Gastroesophageal sphincter (tissue), 4 donors: ENCODE measurements at regions not wholly inside any gene's neighbourhood (a gene's known extent, or its start where the extent isn't known, plus 50 kb on each side); places are given as distances from the start of the nearest gene placed in this dataset.

Experiments
- ATAC-seq: fragments of 150-250 bp; one replicate; pipeline ENCODE4 v1.9.1; 2016; ENCODE audit warnings: mild to moderate bottlenecking, moderate library complexity
- H3K27ac ChIP-seq, 4 donors: fragments of 200-600 bp; sonication (generic) in 3 of 4; 1 replicate in 3 of 4; 2 replicates in 1 of 4; pipeline ENCODE4 v1.5.1; 2016 to 2019
- H3K27me3 ChIP-seq: fragments of 200-600 bp; sonication (generic); one replicate; pipeline ENCODE4 v1.5.1; 2019
- H3K36me3 ChIP-seq, 2 donors: fragments of 200-600 bp; sonication (generic); one replicate each; pipeline ENCODE4 v1.5.1; 2019; ENCODE audit warnings: control low read depth in 1 of 2
- H3K4me1 ChIP-seq, 3 donors: fragments of 200-600 bp; sonication (generic); 1 replicate in 2 of 3; 2 replicates in 1 of 3; pipeline ENCODE4 v1.5.1; 2016 to 2019; ENCODE audit warnings: control low read depth in 2 of 3
- H3K4me3 ChIP-seq, 2 donors: fragments of 200-600 bp; sonication (generic); one replicate each; pipeline ENCODE4 v1.5.1; 2019; ENCODE audit warnings: mild to moderate bottlenecking in 1 of 2, moderate library complexity in 1 of 2
- H3K9me3 ChIP-seq, 3 donors: fragments of 200-600 bp; sonication (generic); one replicate each; pipeline ENCODE4 v1.5.1; 2017 to 2019; ENCODE audit warnings: control low read depth in 2 of 3
- CTCF ChIP-seq, 4 experiments: fragments of 200-600 bp in 2 of 4; fragments of 450-650 bp in 2 of 4; sonication (generic) in 1 of 4; IDR thresholded peaks; one replicate each; pipeline ENCODE4 v1.5.1; 2017 to 2019; ENCODE audit warnings: antibody characterized with exemption in 4 of 4, mild to moderate bottlenecking in 2 of 4, moderate library complexity in 2 of 4
- EP300 ChIP-seq: sonication (generic); formaldehyde crosslinking; IDR thresholded peaks from one replicate; pipeline ENCODE4 v1.6.1; 2017; ENCODE audit warnings: antibody characterized with exemption, mild to moderate bottlenecking
- POLR2A ChIP-seq, 2 donors: fragments of 450-650 bp; IDR thresholded peaks; one replicate each; pipeline ENCODE4 v1.6.1; 2017; ENCODE audit warnings: antibody characterized with exemption in 2 of 2, mild to moderate bottlenecking in 2 of 2, moderate library complexity in 1 of 2
- POLR2AphosphoS5 ChIP-seq: sonication (generic); formaldehyde crosslinking; IDR thresholded peaks from one replicate; pipeline ENCODE4 v1.6.1; 2017; ENCODE audit warnings: antibody characterized with exemption
- WGBS, 2 donors: methylation state at CpG; one replicate each; pipeline ENCODE4 v1.1.5; 2018; ENCODE audit warnings: low coverage in 1 of 2; 5-methylcytosine and 5-hydroxymethylcytosine counted together

- H3K9me3 ChIP-seq, result peaks cover 0 to 22% (median 0%) of the 10 kb centered on the region in 3 donors
- ATAC-seq, result no peak
- H3K27ac ChIP-seq, result no peak overlapping the region
- H3K4me3 ChIP-seq, result no peak overlapping the region
- WGBS, 2 donors, result 83% methylated on average over 7 of the region's 8 CpGs; no CpG with 5 or more reads in 1 of the 2 donors
- no peaks in the 10 kb centered on the region for H3K36me3 ChIP-seq
- H3K27me3 ChIP-seq, result no peaks in the 10 kb centered on the region
- no peaks in the 10 kb centered on the region for H3K4me1 ChIP-seq
- no peak for TF ChIP-seq CTCF (IDR thresholded peaks at IDR 0.05)
- no peak for TF ChIP-seq EP300
- TF ChIP-seq POLR2AphosphoS5, result no peak
- TF ChIP-seq POLR2A (IDR thresholded peaks at IDR 0.05), result no peak
Observed at GRCh38 chr1:65554829-65555228, 134.4 kb downstream of the LEPR start.

GRCh38 chr1:65558215-65558614, 137.7 kb downstream of the LEPR start:
- Histone ChIP-seq H3K9me3 (peaks cover 0 to 10% (median 0%) of the 10 kb centered on the region in 3 donors), H3K4me3 (no peak overlapping the region), H3K36me3 (no peaks in the 10 kb centered on the region), H3K4me1 (no peaks in the 10 kb centered on the region), H3K27me3 (no peaks in the 10 kb centered on the region), H3K27ac (no peak overlapping the region)
- no peak for ATAC-seq
- no peak for TF ChIP-seq POLR2A (IDR thresholded peaks at IDR 0.05)
- TF ChIP-seq EP300, result no peak
- TF ChIP-seq POLR2AphosphoS5, result no peak
- no peak for TF ChIP-seq CTCF (IDR thresholded peaks at IDR 0.05)

- H3K4me3 ChIP-seq, result no peak overlapping the region
- no peak for ATAC-seq
- no peaks in the 10 kb centered on the region for H3K4me1 ChIP-seq
- TF ChIP-seq EP300 (no peak), POLR2AphosphoS5 (no peak), POLR2A (IDR thresholded peaks at IDR 0.05) (no peak), CTCF (IDR thresholded peaks at IDR 0.05) (no peak)
- 58 to 100% methylated on average over 1 of the region's 7 CpGs for WGBS, 2 donors
- H3K27me3 ChIP-seq, result no peaks in the 10 kb centered on the region
- H3K9me3 ChIP-seq, result no peaks in the 10 kb centered on the region
- H3K27ac ChIP-seq, result no peak overlapping the region
- H3K36me3 ChIP-seq, result peaks cover 0 to 12% of the 10 kb centered on the region in 2 donors
Observed at GRCh38 chr1:65564493-65564892, 144.0 kb downstream of the LEPR start.

GRCh38 chr1:65568285-65568684, 147.8 kb downstream of the LEPR start:
- no peak for TF ChIP-seq POLR2AphosphoS5
- no peak for TF ChIP-seq EP300
- TF ChIP-seq CTCF (IDR thresholded peaks at IDR 0.05), result no peak
- TF ChIP-seq POLR2A (IDR thresholded peaks at IDR 0.05), result no peak
- 71 to 92% methylated on average over 3 of the region's 3 CpGs for WGBS, 2 donors
- no peak for ATAC-seq

GRCh38 chr1:65572701-65573421, 152.4 kb downstream of the LEPR start:
- no peaks in the 10 kb centered on the region for H3K27me3 ChIP-seq
- no peak for ATAC-seq
- 76 to 85% methylated on average over 7 to 8 of the region's 10 CpGs for WGBS, 2 donors
- H3K9me3 ChIP-seq, result no peaks in the 10 kb centered on the region
- H3K36me3 ChIP-seq, result peaks cover 0 to 18% of the 10 kb centered on the region in 2 donors
- no peak for TF ChIP-seq CTCF (IDR thresholded peaks at IDR 0.05)
- H3K4me1 ChIP-seq, result no peaks in the 10 kb centered on the region
- no peak overlapping the region for H3K4me3 ChIP-seq
- no peak overlapping the region for H3K27ac ChIP-seq

More at GRCh38 chr1:65568285-65568684, 147.8 kb downstream of the LEPR start:
- Histone ChIP-seq H3K4me1 (no peaks in the 10 kb centered on the region), H3K36me3 (peaks cover 0 to 12% of the 10 kb centered on the region in 2 donors), H3K27me3 (no peaks in the 10 kb centered on the region), H3K9me3 (no peaks in the 10 kb centered on the region), H3K27ac (no peak overlapping the region), H3K4me3 (no peak overlapping the region)
